ENCODE measurements at regions not wholly inside any gene's neighbourhood (a gene's known extent, or its start where the extent isn't known, plus 50 kb on each side); places are given as distances from the start of the nearest gene placed in this dataset.

- TF ChIP-seq EP300 (conservative IDR thresholded peaks at IDR 0.05; ENCODE audit: poor library complexity, severe bottlenecking) (no peak), CTCF (IDR thresholded peaks at IDR 0.05; ENCODE audit: poor library complexity, severe bottlenecking) (no peak), EZH2 (IDR thresholded peaks at IDR 0.05; ENCODE audit: borderline replicate concordance, insufficient read depth, low read length, poor library complexity, severe bottlenecking) (no peak), REST (IDR thresholded peaks at IDR 0.05; ENCODE audit: borderline replicate concordance) (no peak), RAD21 (conservative IDR thresholded peaks at IDR 0.05) (no peak), POLR2AphosphoS5 (IDR thresholded peaks at IDR 0.05) (no peak), TAF1 (IDR thresholded peaks at IDR 0.05; ENCODE audit: low read depth) (no peak)
Observed at GRCh38 chr4:170234800-170235199, 145.0 kb upstream of the AADAT start.
